Prostate gland (tissue), 2 donors: ENCODE measurements at regions not wholly inside any gene's neighbourhood (a gene's known extent, or its start where the extent isn't known, plus 50 kb on each side); places are given as distances from the start of the nearest gene placed in this dataset.

Experiments used
- DNase-seq: peaks from one replicate; pipeline ENCODE4 v3.0.0-alpha.2; 2019; ENCODE audit warnings: low spot score
- H3K27ac ChIP-seq, 2 donors: fragments of 200-600 bp; sonication (generic); 2 replicates each; pipeline ENCODE4 v1.5.1; 2017 to 2019
- H3K27me3 ChIP-seq: fragments of 200-600 bp; sonication (generic); replicated peaks from 2 replicates; pipeline ENCODE4 v1.5.1; 2019; ENCODE audit not compliant: insufficient read depth
- H3K36me3 ChIP-seq, 2 donors: fragments of 200-600 bp; sonication (generic); 1 replicate in 1 of 2; 2 replicates in 1 of 2; pipeline versions ENCODE4 v1.5.1 to v1.8.1; 2017 to 2019
- H3K4me1 ChIP-seq: fragments of 200-600 bp; sonication (generic); replicated peaks from 2 replicates; pipeline ENCODE4 v1.5.1; 2019
- H3K4me3 ChIP-seq, 2 donors: fragments of 200-600 bp; sonication (generic); 2 replicates each; pipeline ENCODE4 v1.5.1; 2017 to 2019
- H3K9me3 ChIP-seq: fragments of 200-600 bp; sonication (generic); 2 replicates; pipeline ENCODE4 v1.5.1; 2017
- POLR2A ChIP-seq: fragments of 450-650 bp; IDR thresholded peaks from one replicate; pipeline ENCODE4 v1.6.1; 2016; ENCODE audit warnings: antibody characterized with exemption, mild to moderate bottlenecking
- POLR2AphosphoS5 ChIP-seq: sonication (generic); formaldehyde crosslinking; IDR thresholded peaks from one replicate; pipeline ENCODE4 v1.6.1; 2017; ENCODE audit warnings: antibody characterized with exemption
- WGBS: methylation state at CpG from one replicate; pipeline ENCODE4 v1.1.5; 2018; 5-methylcytosine and 5-hydroxymethylcytosine counted together
- intact Hi-C: fragments of 100-400 bp; cut with DNase I; formaldehyde crosslinking; loops from one replicate; pipeline ENCODE4 v1.14.2; 2022
- TF ChIP-seq, protein P1 (sequence below), 4 experiments: fragments of 200-600 bp in 2 of 4; fragments of 450-650 bp in 2 of 4; sonication (generic) in 2 of 4; IDR thresholded peaks; 1 replicate in 3 of 4; 2 replicates in 1 of 4; pipeline ENCODE4 v1.5.1; 2016 to 2019; ENCODE audit warnings: antibody characterized with exemption in 4 of 4, mild to moderate bottlenecking in 2 of 4, moderate library complexity in 2 of 4

DNA sequence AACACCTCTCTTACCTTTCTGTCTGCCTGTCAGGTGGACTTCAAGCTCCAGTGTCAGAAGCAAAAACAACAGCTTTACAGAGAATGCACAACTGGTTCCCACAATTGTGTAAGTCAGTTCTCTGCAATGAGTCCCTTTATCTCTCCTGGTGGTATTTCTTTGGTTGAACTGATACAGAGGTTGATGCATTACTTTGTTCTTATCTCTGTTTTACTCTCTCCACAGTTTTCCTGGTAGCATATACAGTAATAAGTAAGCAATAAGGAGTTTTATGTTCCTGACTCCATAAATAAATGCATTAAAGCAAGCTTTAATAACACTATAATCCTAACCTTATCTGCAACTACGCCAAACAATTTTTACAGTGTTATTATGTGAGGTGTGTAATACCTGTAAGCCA lies 310.3 kb upstream of the GYPC start:
- Histone ChIP-seq H3K4me1 (no peaks in the 10 kb centered on the region), H3K27me3 (no peaks in the 10 kb centered on the region), H3K36me3 (no peaks in the 10 kb centered on the region), H3K9me3 (no peaks in the 10 kb centered on the region), H3K4me3 (no peak overlapping the region), H3K27ac (no peak overlapping the region)
- TF ChIP-seq, protein P1, sequence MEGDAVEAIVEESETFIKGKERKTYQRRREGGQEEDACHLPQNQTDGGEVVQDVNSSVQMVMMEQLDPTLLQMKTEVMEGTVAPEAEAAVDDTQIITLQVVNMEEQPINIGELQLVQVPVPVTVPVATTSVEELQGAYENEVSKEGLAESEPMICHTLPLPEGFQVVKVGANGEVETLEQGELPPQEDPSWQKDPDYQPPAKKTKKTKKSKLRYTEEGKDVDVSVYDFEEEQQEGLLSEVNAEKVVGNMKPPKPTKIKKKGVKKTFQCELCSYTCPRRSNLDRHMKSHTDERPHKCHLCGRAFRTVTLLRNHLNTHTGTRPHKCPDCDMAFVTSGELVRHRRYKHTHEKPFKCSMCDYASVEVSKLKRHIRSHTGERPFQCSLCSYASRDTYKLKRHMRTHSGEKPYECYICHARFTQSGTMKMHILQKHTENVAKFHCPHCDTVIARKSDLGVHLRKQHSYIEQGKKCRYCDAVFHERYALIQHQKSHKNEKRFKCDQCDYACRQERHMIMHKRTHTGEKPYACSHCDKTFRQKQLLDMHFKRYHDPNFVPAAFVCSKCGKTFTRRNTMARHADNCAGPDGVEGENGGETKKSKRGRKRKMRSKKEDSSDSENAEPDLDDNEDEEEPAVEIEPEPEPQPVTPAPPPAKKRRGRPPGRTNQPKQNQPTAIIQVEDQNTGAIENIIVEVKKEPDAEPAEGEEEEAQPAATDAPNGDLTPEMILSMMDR (IDR thresholded peaks at IDR 0.05): no peak
- TF ChIP-seq POLR2AphosphoS5: no peak
- no peak for TF ChIP-seq POLR2A
- intact Hi-C loops: no loop called here
- WGBS: 25% methylated on average over 1 of the region's 1 CpG
- DNase-seq: no peak

DNA sequence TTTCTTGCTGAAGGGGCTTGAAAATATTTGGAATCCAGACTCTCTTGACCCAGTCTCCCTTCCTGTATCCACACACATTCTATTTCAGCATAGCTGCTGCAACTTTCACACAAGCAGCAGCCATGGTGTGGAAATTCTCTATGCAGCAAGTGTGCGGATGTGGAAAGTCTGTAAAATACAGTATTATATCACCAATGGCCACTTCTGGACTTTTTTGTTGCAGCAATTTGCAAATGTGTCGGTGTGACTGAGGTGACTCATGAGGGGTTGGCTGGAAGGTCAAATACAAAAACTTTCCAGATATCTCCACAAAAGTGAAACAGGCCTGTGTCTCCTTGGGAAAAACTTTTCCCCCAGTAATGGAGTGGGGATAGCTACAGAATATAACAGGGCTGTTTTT lies 299.3 kb upstream of the GYPC start:
- intact Hi-C loops: no loop called here
- DNase-seq: no peak

DNA sequence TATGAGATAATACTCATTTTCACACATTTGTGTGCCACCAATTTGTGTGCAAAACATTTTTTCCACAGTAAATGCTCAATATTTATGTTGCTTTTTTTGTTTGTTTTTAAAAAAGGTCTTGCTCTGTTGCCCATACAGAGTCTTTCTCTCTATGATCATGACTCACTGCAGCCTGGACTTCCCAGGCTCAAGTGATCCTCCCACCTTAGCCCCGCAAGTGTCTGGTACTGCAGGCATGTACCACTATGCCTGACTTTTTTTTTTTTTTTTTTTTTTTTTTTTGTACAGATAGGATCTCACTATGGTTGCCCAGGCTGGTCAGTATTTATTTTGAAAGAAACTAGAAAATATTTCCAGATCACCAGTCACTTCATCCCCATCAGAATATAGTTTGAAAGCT lies 297.8 kb upstream of the GYPC start:
- no peaks in the 10 kb centered on the region for H3K27me3 ChIP-seq
- no peak for DNase-seq
- TF ChIP-seq POLR2AphosphoS5 (no peak), POLR2A (no peak)
- TF ChIP-seq, protein P1 (IDR thresholded peaks at IDR 0.05): no peak
- H3K4me1 ChIP-seq: no peaks in the 10 kb centered on the region
- WGBS: 83% methylated on average over 1 of the region's 1 CpG
- H3K36me3 ChIP-seq: no peaks in the 10 kb centered on the region
- no peak overlapping the region for H3K27ac ChIP-seq
- no peak overlapping the region for H3K4me3 ChIP-seq
- H3K9me3 ChIP-seq: no peaks in the 10 kb centered on the region
- intact Hi-C loops: no loop called here

More for the DNA sequence above, 299.3 kb upstream of the GYPC start:
- TF ChIP-seq POLR2AphosphoS5 (no peak), POLR2A (no peak)
- TF ChIP-seq, protein P1 (IDR thresholded peaks at IDR 0.05): no peak
- Histone ChIP-seq H3K4me3 (no peak overlapping the region), H3K27me3 (no peaks in the 10 kb centered on the region), H3K4me1 (no peaks in the 10 kb centered on the region), H3K27ac (no peak overlapping the region), H3K9me3 (no peaks in the 10 kb centered on the region), H3K36me3 (no peaks in the 10 kb centered on the region)
- WGBS: 90% methylated on average over 2 of the region's 2 CpGs

DNA sequence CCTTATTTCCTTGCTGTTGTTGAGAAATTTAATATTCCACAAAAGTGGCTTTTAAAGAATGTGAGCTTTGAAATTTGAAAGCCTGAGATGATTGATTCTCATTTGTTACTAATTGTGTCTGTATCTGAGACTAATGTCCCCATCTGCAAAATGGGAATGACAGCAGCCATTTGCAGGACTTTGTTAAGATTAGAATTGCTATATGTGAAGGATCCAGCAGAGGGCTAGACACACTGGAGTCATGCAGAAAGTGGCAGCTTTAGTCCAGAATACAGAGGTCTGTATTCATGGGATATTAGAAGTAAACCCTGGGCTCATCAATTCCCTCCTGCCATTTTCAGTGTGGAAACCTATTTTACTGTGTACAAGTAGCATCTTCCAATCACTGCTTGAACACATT lies 296.5 kb upstream of the GYPC start:
- Histone ChIP-seq H3K27ac (no peak overlapping the region), H3K27me3 (no peaks in the 10 kb centered on the region), H3K4me3 (no peak overlapping the region), H3K4me1 (no peaks in the 10 kb centered on the region), H3K9me3 (no peaks in the 10 kb centered on the region), H3K36me3 (no peaks in the 10 kb centered on the region)
- DNase-seq: no peak
- intact Hi-C loops: no loop called here
- TF ChIP-seq POLR2A: no peak
- TF ChIP-seq, protein P1 (IDR thresholded peaks at IDR 0.05): no peak
- no peak for TF ChIP-seq POLR2AphosphoS5

DNA sequence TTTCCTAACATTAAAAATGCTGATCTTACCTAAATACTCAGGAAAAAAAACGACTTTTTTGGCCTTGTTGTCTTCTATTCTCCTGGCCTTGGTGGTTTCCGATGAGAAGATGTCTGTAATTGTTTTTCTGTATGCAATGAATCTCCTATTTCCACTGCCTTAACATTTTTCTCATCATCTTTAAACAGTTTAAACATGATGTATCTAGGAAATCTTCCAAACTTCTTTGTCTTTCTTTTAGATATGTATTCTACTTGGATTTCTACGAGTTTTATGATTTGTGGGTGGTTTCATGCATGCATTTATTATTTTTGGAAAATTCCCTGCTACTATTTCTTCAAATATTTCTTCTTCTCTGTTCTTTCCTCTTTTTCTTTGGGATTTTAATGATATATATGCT lies 288.6 kb upstream of the GYPC start:
- H3K36me3 ChIP-seq: no peaks in the 10 kb centered on the region
- no peak for DNase-seq
- intact Hi-C loops: no loop called here
- H3K4me1 ChIP-seq: no peaks in the 10 kb centered on the region
- no peaks in the 10 kb centered on the region for H3K27me3 ChIP-seq
- 22% methylated on average over 3 of the region's 3 CpGs for WGBS
- TF ChIP-seq POLR2A: no peak
- TF ChIP-seq, protein P1 (IDR thresholded peaks at IDR 0.05): no peak
- TF ChIP-seq POLR2AphosphoS5: no peak
- H3K27ac ChIP-seq: no peak overlapping the region
- no peaks in the 10 kb centered on the region for H3K9me3 ChIP-seq
- no peak overlapping the region for H3K4me3 ChIP-seq
